ENCODE measurements at regions not wholly inside any gene's neighbourhood (a gene's known extent, or its start where the extent isn't known, plus 50 kb on each side); places are given as distances from the start of the nearest gene placed in this dataset.

- H3K9me3 ChIP-seq (ENCODE audit: control insufficient read depth in 4 of 4, low read length in 3 of 4), result no peaks in the 10 kb centered on the region
- DNase-seq (ENCODE audit: low spot score), result no peak
- no peak overlapping the region for H3K9ac ChIP-seq (ENCODE audit: low read depth in 1 of 2, low read length in 2 of 2)
- H3K27ac ChIP-seq (ENCODE audit: low read depth in 1 of 2, low read length in 2 of 2), result no peak overlapping the region
- no peaks in the 10 kb centered on the region for H3K27me3 ChIP-seq (ENCODE audit: control insufficient read depth in 4 of 4, insufficient read depth in 4 of 4, low read length in 3 of 4)
- no peaks in the 10 kb centered on the region for H3K36me3 ChIP-seq (ENCODE audit: control insufficient read depth in 4 of 4, insufficient read depth in 3 of 4, low read depth in 1 of 4, low read length in 3 of 4)
- TF ChIP-seq CTCF (IDR thresholded peaks at IDR 0.05; ENCODE audit: low read depth, low read length, missing input control) (no peak), ATF3 (IDR thresholded peaks at IDR 0.05) (no peak), RAD21 (IDR thresholded peaks at IDR 0.05) (peak in 1 of 2 donors; percentile 23)
- H3K4me3 ChIP-seq (ENCODE audit: low read depth in 1 of 3, low read length in 3 of 3), result no peak overlapping the region
- H3K4me1 ChIP-seq (ENCODE audit: control insufficient read depth in 4 of 4, insufficient read depth in 4 of 4, low read length in 3 of 4), result no peaks in the 10 kb centered on the region
- 62% methylated on average over 10 of the region's 10 CpGs for WGBS
Measured at GRCh38 chr10:29007748-29008610, 280.9 kb upstream of the LYZL1 start.

GRCh38 chr10:29009464-29009863, 279.4 kb upstream of the LYZL1 start:
- peak; percentile 39 for DNase-seq (ENCODE audit: low spot score)
- Histone ChIP-seq H3K9me3 (ENCODE audit: control insufficient read depth in 4 of 4, low read length in 3 of 4) (no peaks in the 10 kb centered on the region), H3K27me3 (ENCODE audit: control insufficient read depth in 4 of 4, insufficient read depth in 4 of 4, low read length in 3 of 4) (no peaks in the 10 kb centered on the region), H3K4me3 (ENCODE audit: low read depth in 1 of 3, low read length in 3 of 3) (no peak overlapping the region), H3K4me1 (ENCODE audit: control insufficient read depth in 4 of 4, insufficient read depth in 4 of 4, low read length in 3 of 4) (no peaks in the 10 kb centered on the region), H3K9ac (ENCODE audit: low read depth in 1 of 2, low read length in 2 of 2) (no peak overlapping the region), H3K27ac (ENCODE audit: low read depth in 1 of 2, low read length in 2 of 2) (no peak overlapping the region), H3K36me3 (ENCODE audit: control insufficient read depth in 4 of 4, insufficient read depth in 3 of 4, low read depth in 1 of 4, low read length in 3 of 4) (no peaks in the 10 kb centered on the region)
- no peak for TF ChIP-seq NR2F2 (IDR thresholded peaks at IDR 0.05)
- TF ChIP-seq EGR1 (IDR thresholded peaks at IDR 0.05; ENCODE audit: low read depth in 2 of 2), result no peak
- TF ChIP-seq CTCF (IDR thresholded peaks at IDR 0.05; ENCODE audit: low read depth, low read length, missing input control), result no peak
- TF ChIP-seq REST (IDR thresholded peaks at IDR 0.05), result no peak
- TF ChIP-seq HNF4G (IDR thresholded peaks at IDR 0.05), result no peak
- no peak for TF ChIP-seq ATF3 (IDR thresholded peaks at IDR 0.05)
- TF ChIP-seq, protein P1, sequence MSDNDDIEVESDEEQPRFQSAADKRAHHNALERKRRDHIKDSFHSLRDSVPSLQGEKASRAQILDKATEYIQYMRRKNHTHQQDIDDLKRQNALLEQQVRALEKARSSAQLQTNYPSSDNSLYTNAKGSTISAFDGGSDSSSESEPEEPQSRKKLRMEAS (IDR thresholded peaks at IDR 0.05), result no peak
- no peak for TF ChIP-seq GABPA (IDR thresholded peaks at IDR 0.05 in 1 of 2, conservative IDR thresholded peaks at IDR 0.05 in 1 of 2)
- no peak for TF ChIP-seq RXRA (IDR thresholded peaks at IDR 0.05)
- no peak for TF ChIP-seq FOXA1 (IDR thresholded peaks at IDR 0.05)
- TF ChIP-seq YY1 (IDR thresholded peaks at IDR 0.05), result no peak
- TF ChIP-seq SP1 (IDR thresholded peaks at IDR 0.05), result no peak
- TF ChIP-seq JUND (IDR thresholded peaks at IDR 0.05), result no peak
- no peak for TF ChIP-seq ZBTB33 (IDR thresholded peaks at IDR 0.05)
- TF ChIP-seq FOXA2 (IDR thresholded peaks at IDR 0.05), result no peak
- TF ChIP-seq RAD21 (IDR thresholded peaks at IDR 0.05), result no peak
- no peak for TF ChIP-seq HNF4A (conservative IDR thresholded peaks at IDR 0.05)
- WGBS, result 95% methylated on average over 5 of the region's 5 CpGs
